NT2/D1 (cell line): ENCODE measurements at regions not wholly inside any gene's neighbourhood (a gene's known extent, or its start where the extent isn't known, plus 50 kb on each side); places are given as distances from the start of the nearest gene placed in this dataset.

Experiments used
- SUZ12 ChIP-seq: IDR thresholded peaks from 2 replicates; pipeline ENCODE4 v1.6.1; 2011; ENCODE audit not compliant: insufficient read length, insufficient read depth; ENCODE audit errors: extremely low read depth
- YY1 ChIP-seq: IDR thresholded peaks from 2 replicates; pipeline ENCODE4 v1.6.1; 2011; ENCODE audit not compliant: insufficient read length, insufficient read depth
- ZNF274 ChIP-seq: IDR thresholded peaks from 2 replicates; pipeline ENCODE4 v1.6.1; 2011; ENCODE audit warnings: mild to moderate bottlenecking, low read depth, low read length

- no peak for TF ChIP-seq ZNF274
- TF ChIP-seq YY1 = no peak
- TF ChIP-seq SUZ12 = no peak
These were observed 249.1 kb downstream of the DHX35 start for GRCh38 chr20:39211060-39211748.
